ENCODE measurements at regions not wholly inside any gene's neighbourhood (a gene's known extent, or its start where the extent isn't known, plus 50 kb on each side); places are given as distances from the start of the nearest gene placed in this dataset.

- DNase-seq (ENCODE audit: low read depth) = no peak
- TF ChIP-seq CTCF (conservative IDR thresholded peaks at IDR 0.05; ENCODE audit: control insufficient read depth, insufficient read depth, low read depth, low read length) = no peak
- no peak overlapping the region for H3K4me3 ChIP-seq (ENCODE audit: control insufficient read depth, low read depth, low read length)
Observed at GRCh38 chr10:9416331-9416730, 1361.8 kb downstream of the GATA3 start.

GRCh38 chr10:9419757-9420156 is 1365.3 kb downstream of the GATA3 start:
- H3K4me3 ChIP-seq (ENCODE audit: control insufficient read depth, low read depth, low read length) = no peak overlapping the region
- no peak for DNase-seq (ENCODE audit: low read depth)
- no peak for TF ChIP-seq CTCF (conservative IDR thresholded peaks at IDR 0.05; ENCODE audit: control insufficient read depth, insufficient read depth, low read depth, low read length)

- peak; percentile 6 for TF ChIP-seq CTCF (conservative IDR thresholded peaks at IDR 0.05; ENCODE audit: control insufficient read depth, insufficient read depth, low read depth, low read length)
- no peak for DNase-seq (ENCODE audit: low read depth)
- H3K4me3 ChIP-seq (ENCODE audit: control insufficient read depth, low read depth, low read length) = no peak overlapping the region
Observed at GRCh38 chr10:9427209-9427608, 1372.7 kb downstream of the GATA3 start.

- no peak for TF ChIP-seq CTCF (conservative IDR thresholded peaks at IDR 0.05; ENCODE audit: control insufficient read depth, insufficient read depth, low read depth, low read length)
- peak; percentile 59 for DNase-seq (ENCODE audit: low read depth)
- no peak overlapping the region for H3K4me3 ChIP-seq (ENCODE audit: control insufficient read depth, low read depth, low read length)
Observed at GRCh38 chr10:9437131-9437530, 1382.6 kb downstream of the GATA3 start.

- H3K4me3 ChIP-seq (ENCODE audit: control insufficient read depth, low read depth, low read length) = no peak overlapping the region
- no peak for TF ChIP-seq CTCF (conservative IDR thresholded peaks at IDR 0.05; ENCODE audit: control insufficient read depth, insufficient read depth, low read depth, low read length)
- no peak for DNase-seq (ENCODE audit: low read depth)
Observed at GRCh38 chr10:9443758-9444157, 1389.3 kb downstream of the GATA3 start.

GRCh38 chr10:9449530-9449929 is 1395.0 kb downstream of the GATA3 start:
- DNase-seq (ENCODE audit: low read depth) = no peak
- no peak for TF ChIP-seq CTCF (conservative IDR thresholded peaks at IDR 0.05; ENCODE audit: control insufficient read depth, insufficient read depth, low read depth, low read length)
- no peak overlapping the region for H3K4me3 ChIP-seq (ENCODE audit: control insufficient read depth, low read depth, low read length)

GRCh38 chr10:9450801-9451200 is 1396.3 kb downstream of the GATA3 start:
- TF ChIP-seq CTCF (conservative IDR thresholded peaks at IDR 0.05; ENCODE audit: control insufficient read depth, insufficient read depth, low read depth, low read length) = no peak
- DNase-seq (ENCODE audit: low read depth) = no peak
- H3K4me3 ChIP-seq (ENCODE audit: control insufficient read depth, low read depth, low read length) = no peak overlapping the region
